UCSD-AML1 (cell line): ENCODE measurements at regions not wholly inside any gene's neighbourhood (a gene's known extent, or its start where the extent isn't known, plus 50 kb on each side); places are given as distances from the start of the nearest gene placed in this dataset.
"Not testable (repeated sequence)": the region's sequence is repeated elsewhere in the genome, so short reads cannot be mapped to it uniquely, and the experiment has no call there.

ENCODE experiments used
- DNase-seq: peaks from one replicate; lab custom pipeline; 2025; ENCODE audit not compliant: unreplicated experiment; lab: John Stamatoyannopoulos, UW

- DNase-seq = no peak
Measured at GRCh38 chr3:164927728-164928127, 150.6 kb downstream of the SI start.

GRCh38 chr3:164918905-164919304 lies 159.4 kb downstream of the SI start:
- DNase-seq = no peak

GRCh38 chr3:164912916-164913315 lies 165.4 kb downstream of the SI start:
- no peak for DNase-seq

- no peak for DNase-seq
Measured at GRCh38 chr3:164903820-164904451, 174.4 kb downstream of the SI start.

GRCh38 chr3:164897342-164897741 lies 181.0 kb downstream of the SI start:
- no peak for DNase-seq

- DNase-seq = no peak
Measured at GRCh38 chr3:164890061-164890460, 188.2 kb downstream of the SI start.

- DNase-seq = no peak
Measured at GRCh38 chr3:164883171-164883570, 195.1 kb downstream of the SI start.

- DNase-seq = no peak
Measured at GRCh38 chr3:164879201-164879600, 199.1 kb downstream of the SI start.

- no peak for DNase-seq
Measured at GRCh38 chr3:164864454-164864853, 213.8 kb downstream of the SI start.

- DNase-seq = no peak
Measured at GRCh38 chr3:164852866-164853265, 225.4 kb downstream of the SI start.

GRCh38 chr3:164851905-164852304 lies 226.4 kb downstream of the SI start:
- DNase-seq = no peak

- DNase-seq = no peak
Measured at GRCh38 chr3:164851204-164851603, 227.1 kb downstream of the SI start.

- DNase-seq = no peak
Measured at GRCh38 chr3:164848923-164849322, 229.4 kb downstream of the SI start.

- DNase-seq = no peak
Measured at GRCh38 chr3:164845739-164846138, 232.6 kb downstream of the SI start.

- DNase-seq = no peak
Measured at GRCh38 chr3:164832216-164832615, 246.1 kb downstream of the SI start.

GRCh38 chr3:164818318-164818717 lies 260.0 kb downstream of the SI start:
- DNase-seq = no peak

- no peak for DNase-seq
Measured at GRCh38 chr3:164814106-164814505, 264.2 kb downstream of the SI start.

GRCh38 chr3:164812042-164812441 lies 266.3 kb downstream of the SI start:
- DNase-seq = no peak

- no peak for DNase-seq
Measured at GRCh38 chr3:164806188-164806587, 272.1 kb downstream of the SI start.

GRCh38 chr3:164794099-164794498 lies 284.2 kb downstream of the SI start:
- no peak for DNase-seq

- no peak for DNase-seq
Measured at GRCh38 chr3:164791263-164791662, 287.0 kb downstream of the SI start.

- DNase-seq = not testable (repeated sequence)
Measured at GRCh38 chr3:164784407-164784806, 293.9 kb downstream of the SI start.

- no peak for DNase-seq
Measured at GRCh38 chr3:164781755-164782154, 296.5 kb downstream of the SI start.
